Epithelial cell of esophagus (primary cell): ENCODE measurements at regions not wholly inside any gene's neighbourhood (a gene's known extent, or its start where the extent isn't known, plus 50 kb on each side); places are given as distances from the start of the nearest gene placed in this dataset.

Source experiments
- DNase-seq: peaks from one replicate; pipeline ENCODE4 v3.0.0; 2010; ENCODE audit warnings: low read depth
- H3K4me3 ChIP-seq: 2 replicates; pipeline ENCODE4 v1.5.1; 2011; ENCODE audit warnings: mild to moderate bottlenecking, low read length, control low read depth
- TF ChIP-seq, protein P1 (sequence below): IDR thresholded peaks from 2 replicates; pipeline ENCODE4 v1.5.1; 2011; ENCODE audit warnings: low read depth, mild to moderate bottlenecking, low read length, control low read depth, inconsistent platforms; ENCODE audit not compliant: insufficient read depth; ENCODE audit errors: missing control alignments

GRCh38 chr3:178389258-178389657 is 147.0 kb upstream of the KCNMB2 start:
- no peak for DNase-seq
- TF ChIP-seq, protein P1, sequence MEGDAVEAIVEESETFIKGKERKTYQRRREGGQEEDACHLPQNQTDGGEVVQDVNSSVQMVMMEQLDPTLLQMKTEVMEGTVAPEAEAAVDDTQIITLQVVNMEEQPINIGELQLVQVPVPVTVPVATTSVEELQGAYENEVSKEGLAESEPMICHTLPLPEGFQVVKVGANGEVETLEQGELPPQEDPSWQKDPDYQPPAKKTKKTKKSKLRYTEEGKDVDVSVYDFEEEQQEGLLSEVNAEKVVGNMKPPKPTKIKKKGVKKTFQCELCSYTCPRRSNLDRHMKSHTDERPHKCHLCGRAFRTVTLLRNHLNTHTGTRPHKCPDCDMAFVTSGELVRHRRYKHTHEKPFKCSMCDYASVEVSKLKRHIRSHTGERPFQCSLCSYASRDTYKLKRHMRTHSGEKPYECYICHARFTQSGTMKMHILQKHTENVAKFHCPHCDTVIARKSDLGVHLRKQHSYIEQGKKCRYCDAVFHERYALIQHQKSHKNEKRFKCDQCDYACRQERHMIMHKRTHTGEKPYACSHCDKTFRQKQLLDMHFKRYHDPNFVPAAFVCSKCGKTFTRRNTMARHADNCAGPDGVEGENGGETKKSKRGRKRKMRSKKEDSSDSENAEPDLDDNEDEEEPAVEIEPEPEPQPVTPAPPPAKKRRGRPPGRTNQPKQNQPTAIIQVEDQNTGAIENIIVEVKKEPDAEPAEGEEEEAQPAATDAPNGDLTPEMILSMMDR: no peak

GRCh38 chr3:178392511-178392926 is 143.7 kb upstream of the KCNMB2 start:
- TF ChIP-seq, protein P1: no peak
- peak; percentile 57 for DNase-seq

More at GRCh38 chr3:178389258-178389657, 147.0 kb upstream of the KCNMB2 start:
- H3K4me3 ChIP-seq: no peak overlapping the region

GRCh38 chr3:178393146-178393545 is 143.1 kb upstream of the KCNMB2 start:
- TF ChIP-seq, protein P1: no peak
- no peak for DNase-seq
- H3K4me3 ChIP-seq: no peak overlapping the region

More at GRCh38 chr3:178392511-178392926, 143.7 kb upstream of the KCNMB2 start:
- no peak overlapping the region for H3K4me3 ChIP-seq

- DNase-seq: peak; percentile 55
- TF ChIP-seq, protein P1: no peak
- no peak overlapping the region for H3K4me3 ChIP-seq
Observed at GRCh38 chr3:178393824-178394223, 142.4 kb upstream of the KCNMB2 start.

DNA sequence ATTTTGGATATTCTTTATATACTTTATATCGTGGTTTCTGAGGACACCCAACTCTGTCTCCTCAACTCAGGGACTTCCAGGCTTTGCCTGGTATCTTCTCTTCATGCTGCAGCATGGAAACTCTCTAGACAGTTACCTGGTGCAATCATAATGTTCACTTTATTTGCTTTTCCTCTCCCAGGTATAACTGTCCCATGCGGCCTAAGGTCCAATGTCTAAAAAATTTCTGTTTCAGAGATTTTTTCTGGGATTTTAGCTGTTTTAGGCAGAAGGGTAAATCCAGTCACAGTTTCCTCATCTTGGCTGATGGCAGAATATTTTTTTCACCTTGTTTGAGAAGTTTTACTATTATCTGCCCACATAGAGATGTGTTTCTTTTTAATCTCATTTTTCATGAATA is 139.9 kb upstream of the KCNMB2 start:
- TF ChIP-seq, protein P1: no peak
- DNase-seq: no peak
- H3K4me3 ChIP-seq: no peak overlapping the region

GRCh38 chr3:178397202-178397601 is 139.0 kb upstream of the KCNMB2 start:
- DNase-seq: no peak
- TF ChIP-seq, protein P1: no peak
- no peak overlapping the region for H3K4me3 ChIP-seq

GRCh38 chr3:178397836-178398235 is 138.4 kb upstream of the KCNMB2 start:
- DNase-seq: no peak
- TF ChIP-seq, protein P1: no peak
- no peak overlapping the region for H3K4me3 ChIP-seq
